ENCODE measurements at regions not wholly inside any gene's neighbourhood (a gene's known extent, or its start where the extent isn't known, plus 50 kb on each side); places are given as distances from the start of the nearest gene placed in this dataset.

- H3K4me1 ChIP-seq (ENCODE audit: insufficient read depth, low read length) = no peaks in the 10 kb centered on the region
- H3K27me3 ChIP-seq (ENCODE audit: control insufficient read depth in 1 of 2, insufficient read depth in 2 of 2, low read length in 2 of 2) = no peaks in the 10 kb centered on the region
- H3K9ac ChIP-seq (ENCODE audit: low read length) = no peak overlapping the region
- no peaks in the 10 kb centered on the region for H3K36me3 ChIP-seq (ENCODE audit: insufficient read depth, low read length)
- no peak overlapping the region for H3K4me3 ChIP-seq (ENCODE audit: low read depth in 1 of 2, low read length in 2 of 2)
- H3K27ac ChIP-seq (ENCODE audit: low read depth, low read length) = no peak overlapping the region
- no peaks in the 10 kb centered on the region for H3K9me3 ChIP-seq (ENCODE audit: low read length)
These were observed 70.9 kb upstream of the FHL2 start for GRCh38 chr2:105469781-105470180.

- Histone ChIP-seq H3K36me3 (ENCODE audit: insufficient read depth, low read length) (no peaks in the 10 kb centered on the region), H3K9me3 (ENCODE audit: low read length) (no peaks in the 10 kb centered on the region), H3K9ac (ENCODE audit: low read length) (no peak overlapping the region), H3K4me3 (ENCODE audit: low read depth in 1 of 2, low read length in 2 of 2) (no peak overlapping the region), H3K27me3 (ENCODE audit: control insufficient read depth in 1 of 2, insufficient read depth in 2 of 2, low read length in 2 of 2) (no peaks in the 10 kb centered on the region), H3K27ac (ENCODE audit: low read depth, low read length) (no peak overlapping the region), H3K4me1 (ENCODE audit: insufficient read depth, low read length) (no peaks in the 10 kb centered on the region)
These were observed 69.8 kb upstream of the FHL2 start for GRCh38 chr2:105468582-105469042.

- H3K4me1 ChIP-seq (ENCODE audit: insufficient read depth, low read length) = no peaks in the 10 kb centered on the region
- H3K9ac ChIP-seq (ENCODE audit: low read length) = no peak overlapping the region
- no peaks in the 10 kb centered on the region for H3K9me3 ChIP-seq (ENCODE audit: low read length)
- H3K27ac ChIP-seq (ENCODE audit: low read depth, low read length) = no peak overlapping the region
- no peak overlapping the region for H3K4me3 ChIP-seq (ENCODE audit: low read depth in 1 of 2, low read length in 2 of 2)
- no peaks in the 10 kb centered on the region for H3K27me3 ChIP-seq (ENCODE audit: control insufficient read depth in 1 of 2, insufficient read depth in 2 of 2, low read length in 2 of 2)
- no peaks in the 10 kb centered on the region for H3K36me3 ChIP-seq (ENCODE audit: insufficient read depth, low read length)
These were observed 65.5 kb upstream of the FHL2 start for GRCh38 chr2:105464325-105464724.

GRCh38 chr2:105460048-105460732, 61.3 kb upstream of the FHL2 start:
- no peak overlapping the region for H3K4me3 ChIP-seq (ENCODE audit: low read depth in 1 of 2, low read length in 2 of 2)
- H3K36me3 ChIP-seq (ENCODE audit: insufficient read depth, low read length) = no peaks in the 10 kb centered on the region
- no peaks in the 10 kb centered on the region for H3K9me3 ChIP-seq (ENCODE audit: low read length)
- no peaks in the 10 kb centered on the region for H3K4me1 ChIP-seq (ENCODE audit: insufficient read depth, low read length)
- H3K9ac ChIP-seq (ENCODE audit: low read length) = no peak overlapping the region
- no peak overlapping the region for H3K27ac ChIP-seq (ENCODE audit: low read depth, low read length)
- no peaks in the 10 kb centered on the region for H3K27me3 ChIP-seq (ENCODE audit: control insufficient read depth in 1 of 2, insufficient read depth in 2 of 2, low read length in 2 of 2)

DNA sequence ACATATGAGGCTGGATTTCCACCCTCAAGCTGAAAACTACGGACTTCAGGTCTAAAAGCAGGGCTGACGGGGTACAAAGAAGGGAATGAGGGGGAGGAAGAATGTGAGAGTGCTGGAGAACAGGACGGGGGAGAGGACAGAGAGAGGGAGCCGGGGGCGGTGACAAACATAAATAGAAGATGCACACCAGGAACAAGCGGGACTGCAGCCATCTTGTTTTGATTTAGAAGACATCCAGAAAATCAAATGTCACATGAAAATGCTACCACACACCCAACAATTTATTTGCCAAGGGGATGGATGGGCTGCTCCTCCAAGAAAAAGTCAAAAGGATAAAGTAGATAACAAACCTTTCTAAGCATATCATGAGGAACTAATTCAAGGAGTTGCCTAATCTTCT, 59.2 kb upstream of the FHL2 start:
- Histone ChIP-seq H3K27me3 (ENCODE audit: control insufficient read depth in 1 of 2, insufficient read depth in 2 of 2, low read length in 2 of 2) (no peaks in the 10 kb centered on the region), H3K4me1 (ENCODE audit: insufficient read depth, low read length) (no peaks in the 10 kb centered on the region)

DNA sequence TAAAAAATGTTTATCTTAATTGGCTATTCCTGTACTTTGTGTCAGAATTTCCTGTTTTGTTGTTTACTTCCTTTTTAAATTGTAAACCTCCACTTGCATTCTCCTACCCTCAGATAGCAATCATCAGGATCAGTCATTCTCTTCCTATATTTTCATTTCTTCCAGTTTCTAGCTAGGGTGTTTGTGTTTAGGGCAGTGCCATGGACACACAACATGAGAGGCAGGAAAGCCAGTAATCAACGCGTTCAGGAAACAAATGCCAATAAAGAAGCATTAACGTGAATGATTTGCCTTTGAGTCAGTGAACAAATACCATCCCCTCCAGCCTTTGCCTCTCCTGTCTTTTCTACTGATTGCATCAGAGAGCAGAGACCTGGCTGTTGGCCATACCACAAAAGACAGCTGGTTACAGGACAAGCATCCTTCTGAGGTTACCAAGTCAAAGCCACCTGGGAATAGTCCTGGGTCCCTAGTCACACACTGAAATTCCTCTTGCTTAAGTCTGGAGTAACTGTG, 56.7 kb upstream of the FHL2 start:
- Histone ChIP-seq H3K9me3 (ENCODE audit: low read length) (no peaks in the 10 kb centered on the region), H3K9ac (ENCODE audit: low read length) (no peak overlapping the region), H3K27me3 (ENCODE audit: control insufficient read depth in 1 of 2, insufficient read depth in 2 of 2, low read length in 2 of 2) (no peaks in the 10 kb centered on the region), H3K4me1 (ENCODE audit: insufficient read depth, low read length) (no peaks in the 10 kb centered on the region), H3K27ac (ENCODE audit: low read depth, low read length) (no peak overlapping the region), H3K36me3 (ENCODE audit: insufficient read depth, low read length) (no peaks in the 10 kb centered on the region), H3K4me3 (ENCODE audit: low read depth in 1 of 2, low read length in 2 of 2) (no peak overlapping the region)

More for the DNA sequence above, 59.2 kb upstream of the FHL2 start:
- no peaks in the 10 kb centered on the region for H3K9me3 ChIP-seq (ENCODE audit: low read length)
- no peaks in the 10 kb centered on the region for H3K36me3 ChIP-seq (ENCODE audit: insufficient read depth, low read length)
- no peak overlapping the region for H3K9ac ChIP-seq (ENCODE audit: low read length)
- no peak overlapping the region for H3K4me3 ChIP-seq (ENCODE audit: low read depth in 1 of 2, low read length in 2 of 2)
- H3K27ac ChIP-seq (ENCODE audit: low read depth, low read length) = no peak overlapping the region

- Histone ChIP-seq H3K27ac (ENCODE audit: low read depth, low read length) (no peak overlapping the region), H3K36me3 (ENCODE audit: insufficient read depth, low read length) (no peaks in the 10 kb centered on the region)
These were observed 56.1 kb upstream of the FHL2 start for GRCh38 chr2:105454801-105455485.

DNA sequence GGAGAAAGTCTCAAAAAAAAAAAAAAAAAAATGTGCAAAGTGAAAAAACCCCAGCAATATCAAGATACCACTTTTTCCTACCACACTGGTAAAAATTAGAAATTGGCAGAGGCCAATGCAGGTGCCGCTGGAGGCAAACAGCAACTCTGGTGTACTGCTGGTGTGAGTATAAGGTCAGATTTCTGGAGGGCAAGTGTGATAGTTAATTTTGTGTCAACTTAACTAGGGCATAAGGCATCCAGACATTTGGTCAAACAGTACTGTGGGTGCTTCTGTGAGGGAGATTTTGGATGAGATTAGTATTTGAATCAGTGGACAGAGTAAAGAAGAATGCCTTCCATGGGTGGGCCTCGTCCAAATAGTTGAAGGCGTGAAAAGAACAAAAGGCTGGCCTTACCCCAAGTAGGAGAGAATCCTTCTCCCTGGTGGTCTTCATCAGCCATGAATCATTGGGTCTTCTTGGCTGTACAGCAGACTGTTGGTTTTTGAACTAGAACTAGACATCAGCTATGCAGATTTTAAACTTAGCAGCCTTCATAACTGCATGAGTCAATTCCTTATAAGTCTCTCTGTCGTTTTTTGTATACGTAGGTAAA, 52.8 kb upstream of the FHL2 start:
- Histone ChIP-seq H3K4me3 (ENCODE audit: low read depth in 1 of 2, low read length in 2 of 2) (no peak overlapping the region), H3K27me3 (ENCODE audit: control insufficient read depth in 1 of 2, insufficient read depth in 2 of 2, low read length in 2 of 2) (no peaks in the 10 kb centered on the region), H3K4me1 (ENCODE audit: insufficient read depth, low read length) (no peaks in the 10 kb centered on the region), H3K9ac (ENCODE audit: low read length) (no peak overlapping the region), H3K27ac (ENCODE audit: low read depth, low read length) (no peak overlapping the region), H3K9me3 (ENCODE audit: low read length) (no peaks in the 10 kb centered on the region), H3K36me3 (ENCODE audit: insufficient read depth, low read length) (no peaks in the 10 kb centered on the region)

More at GRCh38 chr2:105454801-105455485, 56.1 kb upstream of the FHL2 start:
- Histone ChIP-seq H3K9me3 (ENCODE audit: low read length) (no peaks in the 10 kb centered on the region), H3K4me3 (ENCODE audit: low read depth in 1 of 2, low read length in 2 of 2) (no peak overlapping the region), H3K9ac (ENCODE audit: low read length) (no peak overlapping the region), H3K27me3 (ENCODE audit: control insufficient read depth in 1 of 2, insufficient read depth in 2 of 2, low read length in 2 of 2) (no peaks in the 10 kb centered on the region), H3K4me1 (ENCODE audit: insufficient read depth, low read length) (no peaks in the 10 kb centered on the region)

- no peak overlapping the region for H3K27ac ChIP-seq (ENCODE audit: low read depth, low read length)
- no peak overlapping the region for H3K4me3 ChIP-seq (ENCODE audit: low read depth in 1 of 2, low read length in 2 of 2)
- H3K27me3 ChIP-seq (ENCODE audit: control insufficient read depth in 1 of 2, insufficient read depth in 2 of 2, low read length in 2 of 2) = no peaks in the 10 kb centered on the region
- H3K4me1 ChIP-seq (ENCODE audit: insufficient read depth, low read length) = no peaks in the 10 kb centered on the region
- no peaks in the 10 kb centered on the region for H3K36me3 ChIP-seq (ENCODE audit: insufficient read depth, low read length)
- H3K9me3 ChIP-seq (ENCODE audit: low read length) = no peaks in the 10 kb centered on the region
- H3K9ac ChIP-seq (ENCODE audit: low read length) = no peak overlapping the region
These were observed 51.6 kb upstream of the FHL2 start for GRCh38 chr2:105450471-105450870.

DNA sequence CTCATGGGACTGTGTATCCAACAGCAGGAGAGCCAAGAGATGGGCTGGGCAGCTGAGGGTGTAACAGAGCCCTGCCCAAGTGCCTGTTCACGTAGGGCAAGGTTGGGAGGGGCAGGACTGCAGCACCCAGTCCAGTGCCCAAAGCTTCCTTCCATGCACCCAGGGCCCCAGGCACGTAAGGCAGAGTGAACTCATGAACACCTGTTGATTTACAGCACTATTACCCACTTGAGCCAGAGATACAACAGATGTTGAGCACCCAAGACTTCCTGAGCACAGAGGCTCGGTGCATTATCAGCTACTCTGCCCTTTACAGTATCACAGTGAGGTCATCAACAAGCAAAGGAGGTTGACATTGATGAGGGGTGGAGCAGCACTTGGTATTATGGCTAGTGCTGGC, 50.2 kb upstream of the FHL2 start:
- H3K36me3 ChIP-seq (ENCODE audit: insufficient read depth, low read length) = no peaks in the 10 kb centered on the region
- peaks cover 2% of the 10 kb centered on the region for H3K4me1 ChIP-seq (ENCODE audit: insufficient read depth, low read length)
- H3K9me3 ChIP-seq (ENCODE audit: low read length) = no peaks in the 10 kb centered on the region
- H3K4me3 ChIP-seq (ENCODE audit: low read depth in 1 of 2, low read length in 2 of 2) = no peak overlapping the region
- no peak overlapping the region for H3K9ac ChIP-seq (ENCODE audit: low read length)
- H3K27ac ChIP-seq (ENCODE audit: low read depth, low read length) = no peak overlapping the region
- no peaks in the 10 kb centered on the region for H3K27me3 ChIP-seq (ENCODE audit: control insufficient read depth in 1 of 2, insufficient read depth in 2 of 2, low read length in 2 of 2)

Measured in muscle layer of colon (tissue), 2 donors.